Keratinocyte (primary cell): ENCODE measurements at regions not wholly inside any gene's neighbourhood (a gene's known extent, or its start where the extent isn't known, plus 50 kb on each side); places are given as distances from the start of the nearest gene placed in this dataset.

Source experiments
- CTCF ChIP-seq, 3 experiments: IDR thresholded peaks in 1 of 3; conservative IDR thresholded peaks in 1 of 3; optimal IDR thresholded peaks in 1 of 3; 2 replicates in 2 of 3; 3 replicates in 1 of 3; pipeline versions ENCODE3 to v1.5.1; 2011; ENCODE audit warnings: low read length in 3 of 3, mild to moderate bottlenecking in 3 of 3, moderate library complexity in 2 of 3, control low read depth in 1 of 3, inconsistent platforms in 1 of 3; ENCODE audit not compliant: insufficient read depth in 2 of 3; ENCODE audit errors: extremely low read depth in 1 of 3
- EZH2 ChIP-seq: IDR thresholded peaks from one replicate; pipeline ENCODE4 v1.6.1; 2012; ENCODE audit warnings: inconsistent platforms, mild to moderate bottlenecking, low read length, moderate library complexity

DNA sequence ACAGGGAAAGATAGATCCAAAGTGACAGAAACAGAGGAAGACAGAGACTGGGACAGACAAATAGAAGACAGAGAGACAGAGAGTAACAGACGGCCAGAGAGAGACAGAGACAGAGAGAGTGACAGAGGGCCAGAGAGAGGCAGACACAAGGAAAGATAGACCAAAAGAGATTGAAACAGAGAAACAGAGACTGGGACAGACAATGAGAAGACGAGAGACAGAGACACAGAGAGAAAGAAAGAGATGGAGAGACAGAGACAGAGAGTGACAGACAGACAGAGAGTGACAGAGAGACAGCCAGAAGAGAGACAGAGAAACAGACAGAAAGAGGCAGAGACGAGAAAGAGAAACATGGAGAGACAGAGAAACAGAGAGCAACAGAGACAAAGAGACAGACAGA, 127.3 kb downstream of the UQCRFS1 start:
- TF ChIP-seq CTCF (optimal IDR thresholded peaks at IDR 0.05 in 1 of 3, IDR thresholded peaks at IDR 0.05 in 1 of 3, conservative IDR thresholded peaks at IDR 0.05 in 1 of 3; ENCODE audit: extremely low read depth in 1 of 3, insufficient read depth in 2 of 3, low read length in 3 of 3) (no peak), EZH2 (no peak)
